ENCODE measurements at regions not wholly inside any gene's neighbourhood (a gene's known extent, or its start where the extent isn't known, plus 50 kb on each side); places are given as distances from the start of the nearest gene placed in this dataset.

DNA sequence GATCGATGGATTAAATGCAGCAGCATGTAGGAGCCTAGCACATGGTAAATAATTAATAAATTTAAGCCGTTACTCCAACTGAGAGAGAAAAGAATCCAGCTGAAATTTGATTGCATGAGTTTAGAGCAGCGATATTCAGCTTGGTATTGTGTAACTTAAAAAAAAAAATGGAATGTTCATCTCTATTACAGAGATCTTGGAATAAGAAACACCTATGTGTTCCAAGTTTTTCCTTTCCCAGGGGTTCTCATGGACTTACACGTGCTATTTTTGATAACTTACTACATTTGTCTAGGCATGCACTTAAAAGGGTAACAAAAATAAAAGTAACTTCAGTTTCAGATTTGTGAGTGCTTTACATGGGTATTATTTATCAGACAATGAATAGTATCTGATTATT, 122.8 kb downstream of the RASSF9 start:
- Mint-ChIP-seq H3K4me1 (ENCODE audit: low read depth in 2 of 2) (no peaks in the 10 kb centered on the region), H3K27ac (no peak overlapping the region), H3K4me3 (no peak overlapping the region), H3K27me3 (no peaks in the 10 kb centered on the region), H3K36me3 (ENCODE audit: insufficient read depth) (no peaks in the 10 kb centered on the region), H3K9me3 (peaks cover 9 to 13% of the 10 kb centered on the region in 2 donors)
- ATAC-seq (replicated peaks) (no peak), DNase-seq (no peak)

GRCh38 chr12:85714425-85714824, 121.8 kb downstream of the RASSF9 start:
- DNase-seq: no peak
- peaks cover 9 to 13% of the 10 kb centered on the region in 2 donors for H3K9me3 Mint-ChIP-seq
- no peaks in the 10 kb centered on the region for H3K36me3 Mint-ChIP-seq (ENCODE audit: insufficient read depth)
- no peak for ATAC-seq (replicated peaks)
- H3K27ac Mint-ChIP-seq: no peak overlapping the region
- no peaks in the 10 kb centered on the region for H3K27me3 Mint-ChIP-seq
- H3K4me1 Mint-ChIP-seq (ENCODE audit: low read depth in 2 of 2): no peaks in the 10 kb centered on the region
- H3K4me3 Mint-ChIP-seq: no peak overlapping the region

DNA sequence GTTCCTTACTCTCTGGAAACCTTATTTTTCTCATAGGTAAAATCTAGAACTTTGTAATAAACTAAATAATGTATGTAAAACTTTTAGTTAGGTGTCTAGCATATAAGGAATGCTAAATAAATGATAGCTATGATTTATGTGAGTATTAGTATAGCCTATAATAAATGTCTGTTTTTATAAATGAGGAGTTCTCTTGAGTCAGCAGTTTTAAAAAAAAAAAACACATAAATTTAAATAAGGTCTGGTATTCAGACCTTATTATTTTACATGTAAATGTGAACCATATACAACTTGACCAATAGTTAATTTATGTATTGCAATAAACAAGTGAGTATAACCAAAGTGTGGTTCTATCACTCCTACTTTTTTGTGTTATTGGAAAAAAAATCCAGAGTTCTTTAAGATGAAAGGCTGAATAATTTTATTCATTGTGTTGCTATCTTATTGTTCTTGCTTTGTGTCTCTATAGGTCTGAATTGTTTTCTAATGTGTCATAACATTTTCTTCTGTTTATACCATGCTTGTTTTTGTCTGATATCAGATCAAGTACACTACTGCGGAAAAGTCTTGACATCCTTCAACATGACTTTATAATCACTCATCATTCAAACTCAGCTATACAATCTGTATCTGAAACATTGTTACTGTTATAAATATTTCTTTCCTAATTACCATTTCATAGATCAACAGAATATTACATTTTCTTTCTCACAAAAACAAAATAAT, 115.7 kb downstream of the RASSF9 start:
- Mint-ChIP-seq H3K36me3 (ENCODE audit: insufficient read depth) (peaks cover 3% of the 10 kb centered on the region), H3K4me1 (ENCODE audit: low read depth in 2 of 2) (no peaks in the 10 kb centered on the region), H3K27ac (no peak overlapping the region), H3K4me3 (no peak overlapping the region), H3K9me3 (peaks cover 2 to 12% of the 10 kb centered on the region in 2 donors), H3K27me3 (no peaks in the 10 kb centered on the region)
- no peak for DNase-seq
- ATAC-seq (replicated peaks): no peak

GRCh38 chr12:85725991-85726390, 110.2 kb downstream of the RASSF9 start:
- peaks cover 3% of the 10 kb centered on the region for H3K36me3 Mint-ChIP-seq (ENCODE audit: insufficient read depth)
- H3K27me3 Mint-ChIP-seq: no peaks in the 10 kb centered on the region
- no peak for DNase-seq
- no peak overlapping the region for H3K27ac Mint-ChIP-seq
- H3K9me3 Mint-ChIP-seq: peaks cover 6 to 7% of the 10 kb centered on the region in 2 donors
- no peaks in the 10 kb centered on the region for H3K4me1 Mint-ChIP-seq (ENCODE audit: low read depth in 2 of 2)
- H3K4me3 Mint-ChIP-seq: no peak overlapping the region
- no peak for ATAC-seq (replicated peaks)

- Mint-ChIP-seq H3K9me3 (peaks cover 10 to 17% of the 10 kb centered on the region in 2 donors), H3K27ac (no peak overlapping the region), H3K4me1 (ENCODE audit: low read depth in 2 of 2) (no peaks in the 10 kb centered on the region), H3K36me3 (ENCODE audit: insufficient read depth) (peaks cover 4% of the 10 kb centered on the region), H3K27me3 (no peaks in the 10 kb centered on the region), H3K4me3 (no peak overlapping the region)
- no peak for ATAC-seq (replicated peaks)
- no peak for DNase-seq
These were observed 102.9 kb downstream of the RASSF9 start for GRCh38 chr12:85733221-85733840.

GRCh38 chr12:85733984-85734383, 102.2 kb downstream of the RASSF9 start:
- H3K36me3 Mint-ChIP-seq (ENCODE audit: insufficient read depth): peaks cover 4% of the 10 kb centered on the region
- H3K9me3 Mint-ChIP-seq: peaks cover 10 to 12% of the 10 kb centered on the region in 2 donors
- H3K4me3 Mint-ChIP-seq: no peak overlapping the region
- no peaks in the 10 kb centered on the region for H3K27me3 Mint-ChIP-seq
- no peaks in the 10 kb centered on the region for H3K4me1 Mint-ChIP-seq (ENCODE audit: low read depth in 2 of 2)
- DNase-seq: no peak
- H3K27ac Mint-ChIP-seq: no peak overlapping the region
- no peak for ATAC-seq (replicated peaks)

- H3K27ac Mint-ChIP-seq: no peak overlapping the region
- H3K9me3 Mint-ChIP-seq: peaks cover 8 to 9% of the 10 kb centered on the region in 2 donors
- H3K36me3 Mint-ChIP-seq (ENCODE audit: insufficient read depth): no peaks in the 10 kb centered on the region
- H3K4me1 Mint-ChIP-seq (ENCODE audit: low read depth in 2 of 2): no peaks in the 10 kb centered on the region
- ATAC-seq (replicated peaks) (no peak), DNase-seq (no peak)
- H3K4me3 Mint-ChIP-seq: no peak overlapping the region
- H3K27me3 Mint-ChIP-seq: no peaks in the 10 kb centered on the region
These were observed 96.0 kb downstream of the RASSF9 start for GRCh38 chr12:85740186-85740585.

DNA sequence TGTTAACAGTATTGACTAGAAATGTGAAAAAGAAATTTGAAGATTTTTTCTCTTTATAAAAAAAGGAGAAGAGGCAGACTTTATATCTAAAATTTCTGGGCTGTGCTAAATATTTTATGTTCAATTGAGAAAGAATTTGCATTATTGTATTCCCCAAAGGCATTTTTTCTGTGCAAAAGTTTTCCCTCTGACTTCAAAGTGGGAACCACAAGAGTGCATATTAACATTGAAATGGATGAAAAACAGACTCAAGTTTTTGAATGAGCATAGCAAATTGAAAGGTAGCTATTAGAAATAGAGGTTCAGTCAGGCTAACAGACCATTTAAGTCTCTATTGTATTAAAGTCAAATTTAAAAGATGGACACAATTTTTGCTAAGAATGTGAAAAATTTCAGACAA, 95.2 kb downstream of the RASSF9 start:
- H3K4me1 Mint-ChIP-seq (ENCODE audit: low read depth in 2 of 2): no peaks in the 10 kb centered on the region
- no peaks in the 10 kb centered on the region for H3K27me3 Mint-ChIP-seq
- no peak overlapping the region for H3K27ac Mint-ChIP-seq
- H3K36me3 Mint-ChIP-seq (ENCODE audit: insufficient read depth): no peaks in the 10 kb centered on the region
- H3K4me3 Mint-ChIP-seq: no peak overlapping the region
- ATAC-seq (replicated peaks) (no peak), DNase-seq (no peak)
- peaks cover 8 to 9% of the 10 kb centered on the region in 2 donors for H3K9me3 Mint-ChIP-seq

GRCh38 chr12:85747941-85748495, 88.2 kb downstream of the RASSF9 start:
- no peaks in the 10 kb centered on the region for H3K27me3 Mint-ChIP-seq
- DNase-seq: no peak
- H3K36me3 Mint-ChIP-seq (ENCODE audit: insufficient read depth): no peaks in the 10 kb centered on the region
- H3K27ac Mint-ChIP-seq: no peak overlapping the region
- no peaks in the 10 kb centered on the region for H3K4me1 Mint-ChIP-seq (ENCODE audit: low read depth in 2 of 2)
- peaks cover 5 to 8% of the 10 kb centered on the region in 2 donors for H3K9me3 Mint-ChIP-seq
- ATAC-seq (replicated peaks): no peak
- H3K4me3 Mint-ChIP-seq: peak overlapping the region in 1 of 2 donors; percentile 3
